Right lobe of liver (tissue), 4 donors: ENCODE measurements at regions not wholly inside any gene's neighbourhood (a gene's known extent, or its start where the extent isn't known, plus 50 kb on each side); places are given as distances from the start of the nearest gene placed in this dataset.

Source experiments
- POLR2A ChIP-seq: fragments of 450-650 bp; IDR thresholded peaks from one replicate; pipeline ENCODE4 v1.6.1; 2017; ENCODE audit warnings: antibody characterized with exemption, mild to moderate bottlenecking
- TF ChIP-seq, protein P1 (sequence below), 4 donors: fragments of 200-600 bp in 3 of 4; fragments of 450-650 bp in 1 of 4; IDR thresholded peaks; one replicate each; pipeline versions ENCODE4 v1.5.1 to v1.8.0; 2016 to 2022; ENCODE audit warnings: antibody characterized with exemption in 4 of 4, mild to moderate bottlenecking in 2 of 4
- donor health status: DM: no; HTN: no; CAD: no.
- donor health status: DM: no; HTN: no; CAD: no.
- donor health status: DM: no; HTN: yes; CAD: no.

DNA sequence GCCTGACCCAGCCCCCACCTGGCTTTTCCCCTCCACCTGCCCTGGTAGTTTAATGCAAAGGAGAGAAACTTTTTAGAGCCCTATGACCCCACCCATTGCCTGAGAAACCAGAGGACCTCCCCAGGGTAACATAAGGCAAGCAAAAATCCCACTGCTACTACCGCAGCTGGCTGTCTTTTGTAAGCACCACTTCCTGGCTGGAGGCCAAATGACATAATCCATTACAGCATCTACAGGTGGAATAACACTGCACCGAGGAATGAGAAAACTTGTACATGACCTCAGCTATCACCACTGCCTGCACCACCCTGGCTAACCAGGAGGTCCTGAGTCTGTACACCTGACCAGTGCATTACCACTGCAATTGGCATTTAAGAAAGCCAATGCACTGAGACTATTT, 149.6 kb upstream of the GALNT5 start:
- TF ChIP-seq, protein P1, sequence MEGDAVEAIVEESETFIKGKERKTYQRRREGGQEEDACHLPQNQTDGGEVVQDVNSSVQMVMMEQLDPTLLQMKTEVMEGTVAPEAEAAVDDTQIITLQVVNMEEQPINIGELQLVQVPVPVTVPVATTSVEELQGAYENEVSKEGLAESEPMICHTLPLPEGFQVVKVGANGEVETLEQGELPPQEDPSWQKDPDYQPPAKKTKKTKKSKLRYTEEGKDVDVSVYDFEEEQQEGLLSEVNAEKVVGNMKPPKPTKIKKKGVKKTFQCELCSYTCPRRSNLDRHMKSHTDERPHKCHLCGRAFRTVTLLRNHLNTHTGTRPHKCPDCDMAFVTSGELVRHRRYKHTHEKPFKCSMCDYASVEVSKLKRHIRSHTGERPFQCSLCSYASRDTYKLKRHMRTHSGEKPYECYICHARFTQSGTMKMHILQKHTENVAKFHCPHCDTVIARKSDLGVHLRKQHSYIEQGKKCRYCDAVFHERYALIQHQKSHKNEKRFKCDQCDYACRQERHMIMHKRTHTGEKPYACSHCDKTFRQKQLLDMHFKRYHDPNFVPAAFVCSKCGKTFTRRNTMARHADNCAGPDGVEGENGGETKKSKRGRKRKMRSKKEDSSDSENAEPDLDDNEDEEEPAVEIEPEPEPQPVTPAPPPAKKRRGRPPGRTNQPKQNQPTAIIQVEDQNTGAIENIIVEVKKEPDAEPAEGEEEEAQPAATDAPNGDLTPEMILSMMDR (IDR thresholded peaks at IDR 0.05), result no peak
- TF ChIP-seq POLR2A, result no peak
